Fibroblast of lung (primary cell): ENCODE measurements at regions not wholly inside any gene's neighbourhood (a gene's known extent, or its start where the extent isn't known, plus 50 kb on each side); places are given as distances from the start of the nearest gene placed in this dataset.

Experiments used
- CTCF ChIP-seq, 2 donors: IDR thresholded peaks in 1 of 2; conservative IDR thresholded peaks in 1 of 2; 1 replicate in 1 of 2; 2 replicates in 1 of 2; pipeline ENCODE4 v1.5.1; 2011 to 2012; ENCODE audit warnings: low read length in 2 of 2, control low read depth in 1 of 2, inconsistent platforms in 1 of 2, low read depth in 1 of 2, mild to moderate bottlenecking in 1 of 2
- EZH2 ChIP-seq: IDR thresholded peaks from 2 replicates; pipeline ENCODE4 v1.5.1; 2012; ENCODE audit warnings: low read length, control low read depth, mild to moderate bottlenecking; ENCODE audit errors: missing control alignments

GRCh38 chr1:238468068-238468467 is 577.3 kb upstream of the ZP4 start:
- TF ChIP-seq EZH2, result no peak
- TF ChIP-seq CTCF (conservative IDR thresholded peaks at IDR 0.05 in 1 of 2, IDR thresholded peaks at IDR 0.05 in 1 of 2; ENCODE audit: low read depth in 1 of 2, low read length in 2 of 2), result no peak
